ENCODE measurements at regions not wholly inside any gene's neighbourhood (a gene's known extent, or its start where the extent isn't known, plus 50 kb on each side); places are given as distances from the start of the nearest gene placed in this dataset.

- TF ChIP-seq CTCF (IDR thresholded peaks at IDR 0.05), result no peak
- no peak for TF ChIP-seq POLR2A (IDR thresholded peaks at IDR 0.05)
- no peak for TF ChIP-seq POLR2AphosphoS5 (IDR thresholded peaks at IDR 0.05)
These were observed 238.7 kb upstream of the ANO3 start for GRCh38 chr11:26093206-26093605.
